ENCODE measurements at regions not wholly inside any gene's neighbourhood (a gene's known extent, or its start where the extent isn't known, plus 50 kb on each side); places are given as distances from the start of the nearest gene placed in this dataset.

DNA sequence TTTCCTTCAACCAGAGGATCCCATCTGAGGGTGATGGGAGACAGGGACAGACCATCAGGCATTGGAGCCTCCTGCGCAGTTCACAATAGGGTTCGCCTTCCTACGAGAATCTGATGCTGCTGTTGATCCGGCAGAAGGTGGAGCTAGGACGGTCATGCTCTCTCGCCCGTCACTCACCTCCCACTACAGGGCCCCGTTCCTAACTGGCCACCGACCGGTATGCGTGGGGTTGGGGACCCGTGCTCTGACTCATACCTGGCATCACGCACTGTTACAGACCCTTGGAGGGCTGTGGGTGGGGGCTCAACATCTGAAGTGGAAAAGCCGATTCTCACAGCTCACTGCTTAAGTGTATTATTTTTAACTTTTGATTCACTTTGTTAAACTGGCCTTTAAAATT, 402.3 kb downstream of the BRD1 start:
- WGBS, 2 experiments (ENCODE audit: low coverage in 1 of 2, low lambda C conversion rate in 2 of 2, missing lambda C conversion rate in 2 of 2): 29 to 38% methylated on average over 14 of the region's 14 CpGs
- H3K27me3 ChIP-seq (replicated peaks; ENCODE audit: insufficient read depth): no peaks in the 10 kb centered on the region
- H3K9me3 ChIP-seq (ENCODE audit: low read depth): no peaks in the 10 kb centered on the region
- H3K79me2 ChIP-seq (ENCODE audit: insufficient read depth): no peaks in the 10 kb centered on the region
- H3F3A ChIP-seq (ENCODE audit: insufficient read depth): no peaks in the 10 kb centered on the region
- H4K20me1 ChIP-seq (ENCODE audit: insufficient read depth): no peaks in the 10 kb centered on the region
- no peaks in the 10 kb centered on the region for H3K4me1 ChIP-seq (ENCODE audit: insufficient read depth)
- no peak for DNase-seq
- no peaks in the 10 kb centered on the region for H3K36me3 ChIP-seq (ENCODE audit: low read depth)
- H3K4me2 ChIP-seq (ENCODE audit: unreplicated experiment): no peak overlapping the region
- H3K27ac ChIP-seq: no peak overlapping the region
- no peaks in the 10 kb centered on the region for H3K9me2 ChIP-seq (ENCODE audit: insufficient read depth)
- no peak overlapping the region for H3K4me3 ChIP-seq
- no peak for TF ChIP-seq EZH2phosphoT487 (IDR thresholded peaks at IDR 0.05; ENCODE audit: insufficient read depth, low read depth)
- TF ChIP-seq EZH2 (IDR thresholded peaks at IDR 0.05; ENCODE audit: insufficient read depth, poor library complexity, severe bottlenecking): no peak
- no peak overlapping the region for H3K9ac ChIP-seq
- in situ Hi-C loops (cut with MboI): no loop called here
- no peak overlapping the region for H2AFZ ChIP-seq

DNA sequence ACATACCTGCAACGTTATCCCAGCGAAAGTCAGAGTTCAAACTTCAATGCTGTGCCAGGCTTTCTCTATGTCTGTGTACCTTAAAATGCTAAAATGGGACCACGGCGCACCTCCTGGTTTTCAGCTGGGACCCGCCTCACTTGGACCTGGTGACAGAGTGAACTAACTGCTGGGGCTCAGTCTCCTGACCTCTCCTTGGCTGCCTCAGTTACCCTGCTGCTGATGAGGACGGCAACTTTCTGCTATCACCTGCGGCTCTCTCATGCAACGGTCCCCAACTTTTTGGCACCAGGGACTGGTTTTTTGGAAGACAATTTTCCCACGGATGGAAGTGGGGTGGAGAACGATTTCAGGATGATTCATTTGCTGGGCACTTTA, 402.8 kb downstream of the BRD1 start:
- no peak overlapping the region for H3K4me2 ChIP-seq (ENCODE audit: unreplicated experiment)
- no peaks in the 10 kb centered on the region for H3K4me1 ChIP-seq (ENCODE audit: insufficient read depth)
- no peak overlapping the region for H3K27ac ChIP-seq
- no peaks in the 10 kb centered on the region for H3K27me3 ChIP-seq (replicated peaks; ENCODE audit: insufficient read depth)
- no peaks in the 10 kb centered on the region for H3K36me3 ChIP-seq (ENCODE audit: low read depth)
- in situ Hi-C loops (cut with MboI): no loop called here
- no peak for DNase-seq
- no peaks in the 10 kb centered on the region for H3K9me3 ChIP-seq (ENCODE audit: low read depth)
- H3K9me2 ChIP-seq (ENCODE audit: insufficient read depth): no peaks in the 10 kb centered on the region
- WGBS, 2 experiments (ENCODE audit: low coverage in 1 of 2, low lambda C conversion rate in 2 of 2, missing lambda C conversion rate in 2 of 2): 29 to 31% methylated on average over 10 of the region's 10 CpGs
- H3F3A ChIP-seq (ENCODE audit: insufficient read depth): no peaks in the 10 kb centered on the region
- TF ChIP-seq EZH2 (IDR thresholded peaks at IDR 0.05; ENCODE audit: insufficient read depth, poor library complexity, severe bottlenecking): no peak
- TF ChIP-seq EZH2phosphoT487 (IDR thresholded peaks at IDR 0.05; ENCODE audit: insufficient read depth, low read depth): no peak
- no peaks in the 10 kb centered on the region for H4K20me1 ChIP-seq (ENCODE audit: insufficient read depth)
- no peaks in the 10 kb centered on the region for H3K79me2 ChIP-seq (ENCODE audit: insufficient read depth)
- H3K4me3 ChIP-seq: no peak overlapping the region
- no peak overlapping the region for H3K9ac ChIP-seq
- no peak overlapping the region for H2AFZ ChIP-seq

- WGBS, 2 experiments (ENCODE audit: low coverage in 1 of 2, low lambda C conversion rate in 2 of 2, missing lambda C conversion rate in 2 of 2): 26 to 29% methylated on average over 17 of the region's 17 CpGs
- H3F3A ChIP-seq (ENCODE audit: insufficient read depth): no peaks in the 10 kb centered on the region
- no peaks in the 10 kb centered on the region for H3K9me2 ChIP-seq (ENCODE audit: insufficient read depth)
- DNase-seq: no peak
- no peak overlapping the region for H2AFZ ChIP-seq
- no peak overlapping the region for H3K4me3 ChIP-seq
- in situ Hi-C loops (cut with MboI): no loop called here
- no peak overlapping the region for H3K9ac ChIP-seq
- no peaks in the 10 kb centered on the region for H3K79me2 ChIP-seq (ENCODE audit: insufficient read depth)
- no peak overlapping the region for H3K27ac ChIP-seq
- H3K36me3 ChIP-seq (ENCODE audit: low read depth): no peaks in the 10 kb centered on the region
- no peaks in the 10 kb centered on the region for H3K9me3 ChIP-seq (ENCODE audit: low read depth)
- no peaks in the 10 kb centered on the region for H4K20me1 ChIP-seq (ENCODE audit: insufficient read depth)
- no peak for TF ChIP-seq EZH2 (IDR thresholded peaks at IDR 0.05; ENCODE audit: insufficient read depth, poor library complexity, severe bottlenecking)
- no peak for TF ChIP-seq EZH2phosphoT487 (IDR thresholded peaks at IDR 0.05; ENCODE audit: insufficient read depth, low read depth)
- H3K4me1 ChIP-seq (ENCODE audit: insufficient read depth): no peaks in the 10 kb centered on the region
- H3K4me2 ChIP-seq (ENCODE audit: unreplicated experiment): no peak overlapping the region
- no peaks in the 10 kb centered on the region for H3K27me3 ChIP-seq (replicated peaks; ENCODE audit: insufficient read depth)
Observed at GRCh38 chr22:49423125-49423650, 404.5 kb downstream of the BRD1 start.

DNA sequence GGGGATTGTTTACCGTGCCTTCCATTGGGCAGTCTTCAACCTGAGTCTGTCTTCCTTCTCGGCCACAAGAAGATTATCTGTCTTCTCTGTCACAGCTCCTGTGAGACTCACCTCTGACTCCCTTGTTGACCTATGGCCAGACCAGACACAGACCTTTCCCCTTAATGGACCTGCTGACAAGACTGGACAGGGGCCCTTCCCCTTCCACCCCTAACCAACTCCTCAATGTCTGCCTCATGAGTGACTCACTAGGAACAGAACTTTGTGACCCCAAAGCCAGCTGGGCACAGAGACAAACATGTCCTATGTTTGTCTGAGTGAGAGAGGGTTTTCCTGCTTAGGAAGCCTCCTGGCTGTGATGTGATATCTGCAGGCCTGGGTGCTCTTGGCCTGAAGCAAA, 405.0 kb downstream of the BRD1 start:
- Histone ChIP-seq H3K9me2 (ENCODE audit: insufficient read depth) (no peaks in the 10 kb centered on the region), H3K9me3 (ENCODE audit: low read depth) (no peaks in the 10 kb centered on the region), H4K20me1 (ENCODE audit: insufficient read depth) (no peaks in the 10 kb centered on the region), H3K4me1 (ENCODE audit: insufficient read depth) (no peaks in the 10 kb centered on the region), H3K27me3 (replicated peaks; ENCODE audit: insufficient read depth) (no peaks in the 10 kb centered on the region), H3K79me2 (ENCODE audit: insufficient read depth) (no peaks in the 10 kb centered on the region), H3K4me2 (ENCODE audit: unreplicated experiment) (no peak overlapping the region), H3F3A (ENCODE audit: insufficient read depth) (no peaks in the 10 kb centered on the region), H3K36me3 (ENCODE audit: low read depth) (no peaks in the 10 kb centered on the region), H3K4me3 (no peak overlapping the region), H3K9ac (no peak overlapping the region), H3K27ac (no peak overlapping the region), H2AFZ (no peak overlapping the region)
- in situ Hi-C loops (cut with MboI): no loop called here
- TF ChIP-seq EZH2phosphoT487 (IDR thresholded peaks at IDR 0.05; ENCODE audit: insufficient read depth, low read depth): no peak
- TF ChIP-seq EZH2 (IDR thresholded peaks at IDR 0.05; ENCODE audit: insufficient read depth, poor library complexity, severe bottlenecking): no peak
- WGBS, 2 experiments (ENCODE audit: low coverage in 1 of 2, low lambda C conversion rate in 2 of 2, missing lambda C conversion rate in 2 of 2): 2 to 6% methylated on average over 2 of the region's 2 CpGs
- no peak for DNase-seq

- no peaks in the 10 kb centered on the region for H3K79me2 ChIP-seq (ENCODE audit: insufficient read depth)
- no peaks in the 10 kb centered on the region for H3K4me1 ChIP-seq (ENCODE audit: insufficient read depth)
- H3K27ac ChIP-seq: no peak overlapping the region
- no peak for DNase-seq
- no peak overlapping the region for H3K4me2 ChIP-seq (ENCODE audit: unreplicated experiment)
- no peak overlapping the region for H3K9ac ChIP-seq
- no peaks in the 10 kb centered on the region for H3K36me3 ChIP-seq (ENCODE audit: low read depth)
- H2AFZ ChIP-seq: no peak overlapping the region
- no peaks in the 10 kb centered on the region for H3F3A ChIP-seq (ENCODE audit: insufficient read depth)
- H3K27me3 ChIP-seq (replicated peaks; ENCODE audit: insufficient read depth): no peaks in the 10 kb centered on the region
- WGBS, 2 experiments (ENCODE audit: low coverage in 1 of 2, low lambda C conversion rate in 2 of 2, missing lambda C conversion rate in 2 of 2): 56% methylated on average over 12 to 13 of the region's 13 CpGs
- H4K20me1 ChIP-seq (ENCODE audit: insufficient read depth): no peaks in the 10 kb centered on the region
- TF ChIP-seq EZH2phosphoT487 (IDR thresholded peaks at IDR 0.05; ENCODE audit: insufficient read depth, low read depth) (no peak), EZH2 (IDR thresholded peaks at IDR 0.05; ENCODE audit: insufficient read depth, poor library complexity, severe bottlenecking) (no peak)
- no peaks in the 10 kb centered on the region for H3K9me2 ChIP-seq (ENCODE audit: insufficient read depth)
- H3K4me3 ChIP-seq: no peak overlapping the region
- in situ Hi-C loops (cut with MboI): no loop called here
- no peaks in the 10 kb centered on the region for H3K9me3 ChIP-seq (ENCODE audit: low read depth)
Observed at GRCh38 chr22:49420651-49421050, 407.0 kb downstream of the BRD1 start.
